Uterus (tissue), 2 donors: ENCODE measurements at regions not wholly inside any gene's neighbourhood (a gene's known extent, or its start where the extent isn't known, plus 50 kb on each side); places are given as distances from the start of the nearest gene placed in this dataset.

Experiments used
- POLR2A ChIP-seq, 2 donors: fragments of 450-650 bp; IDR thresholded peaks; one replicate each; pipeline ENCODE4 v1.6.1; 2016; ENCODE audit warnings: antibody characterized with exemption in 2 of 2, mild to moderate bottlenecking in 1 of 2, moderate library complexity in 1 of 2
- TF ChIP-seq, protein P1 (sequence below), 4 experiments: fragments of 200-600 bp in 2 of 4; fragments of 450-650 bp in 2 of 4; sonication (generic) in 2 of 4; IDR thresholded peaks; one replicate each; pipeline ENCODE4 v1.5.1; 2016 to 2019; ENCODE audit warnings: antibody characterized with exemption in 4 of 4, mild to moderate bottlenecking in 2 of 4, moderate library complexity in 1 of 4

DNA sequence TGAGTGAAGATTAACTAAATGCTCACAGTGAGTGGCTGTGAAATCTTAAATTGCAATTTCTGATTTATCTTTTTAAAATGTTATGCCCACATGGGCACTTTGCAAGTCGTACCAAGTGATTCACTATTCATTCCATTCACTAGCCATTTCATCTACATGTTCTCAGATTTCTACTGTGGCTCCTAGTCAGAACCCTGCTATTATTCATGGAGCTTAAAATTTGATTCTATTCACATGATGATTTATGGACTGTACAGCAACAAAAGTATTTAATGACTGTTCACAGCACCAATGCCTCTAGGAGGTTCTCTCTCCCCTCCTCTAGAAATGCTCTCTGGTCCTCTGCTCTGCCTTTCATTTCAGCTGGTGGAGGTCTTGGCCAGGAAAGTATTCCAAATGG lies 133.5 kb upstream of the MAP3K7 start:
- TF ChIP-seq, protein P1, sequence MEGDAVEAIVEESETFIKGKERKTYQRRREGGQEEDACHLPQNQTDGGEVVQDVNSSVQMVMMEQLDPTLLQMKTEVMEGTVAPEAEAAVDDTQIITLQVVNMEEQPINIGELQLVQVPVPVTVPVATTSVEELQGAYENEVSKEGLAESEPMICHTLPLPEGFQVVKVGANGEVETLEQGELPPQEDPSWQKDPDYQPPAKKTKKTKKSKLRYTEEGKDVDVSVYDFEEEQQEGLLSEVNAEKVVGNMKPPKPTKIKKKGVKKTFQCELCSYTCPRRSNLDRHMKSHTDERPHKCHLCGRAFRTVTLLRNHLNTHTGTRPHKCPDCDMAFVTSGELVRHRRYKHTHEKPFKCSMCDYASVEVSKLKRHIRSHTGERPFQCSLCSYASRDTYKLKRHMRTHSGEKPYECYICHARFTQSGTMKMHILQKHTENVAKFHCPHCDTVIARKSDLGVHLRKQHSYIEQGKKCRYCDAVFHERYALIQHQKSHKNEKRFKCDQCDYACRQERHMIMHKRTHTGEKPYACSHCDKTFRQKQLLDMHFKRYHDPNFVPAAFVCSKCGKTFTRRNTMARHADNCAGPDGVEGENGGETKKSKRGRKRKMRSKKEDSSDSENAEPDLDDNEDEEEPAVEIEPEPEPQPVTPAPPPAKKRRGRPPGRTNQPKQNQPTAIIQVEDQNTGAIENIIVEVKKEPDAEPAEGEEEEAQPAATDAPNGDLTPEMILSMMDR (IDR thresholded peaks at IDR 0.05) = no peak
- TF ChIP-seq POLR2A (IDR thresholded peaks at IDR 0.05) = no peak
